HT-29 (cell line): ENCODE measurements at regions not wholly inside any gene's neighbourhood (a gene's known extent, or its start where the extent isn't known, plus 50 kb on each side); places are given as distances from the start of the nearest gene placed in this dataset.

Experiments
- DNase-seq: peaks from one replicate; pipeline ENCODE4 v3.0.0-alpha.2; 2015; ENCODE audit warnings: low spot score

GRCh38 chr3:168325684-168326083 lies 230.0 kb upstream of the GOLIM4 start:
- DNase-seq = no peak

- DNase-seq = no peak
Observed at GRCh38 chr3:168322941-168323340, 227.2 kb upstream of the GOLIM4 start.

- DNase-seq = no peak
Observed at GRCh38 chr3:168314166-168314565, 218.4 kb upstream of the GOLIM4 start.

- no peak for DNase-seq
Observed at GRCh38 chr3:168312984-168313383, 217.3 kb upstream of the GOLIM4 start.

- DNase-seq = no peak
Observed at GRCh38 chr3:168307893-168308292, 212.2 kb upstream of the GOLIM4 start.

- DNase-seq = no peak
Observed at GRCh38 chr3:168295027-168295426, 199.3 kb upstream of the GOLIM4 start.

- DNase-seq = no peak
Observed at GRCh38 chr3:168292296-168292695, 196.6 kb upstream of the GOLIM4 start.

- no peak for DNase-seq
Observed at GRCh38 chr3:168289471-168290008, 193.8 kb upstream of the GOLIM4 start.

GRCh38 chr3:168288511-168289401 lies 193.0 kb upstream of the GOLIM4 start:
- DNase-seq = no peak

GRCh38 chr3:168285506-168285905 lies 189.8 kb upstream of the GOLIM4 start:
- no peak for DNase-seq

- DNase-seq = no peak
Observed at GRCh38 chr3:168284728-168285127, 189.0 kb upstream of the GOLIM4 start.

GRCh38 chr3:168275662-168276061 lies 179.9 kb upstream of the GOLIM4 start:
- DNase-seq = no peak

GRCh38 chr3:168273917-168274316 lies 178.2 kb upstream of the GOLIM4 start:
- no peak for DNase-seq

- DNase-seq = no peak
Observed at GRCh38 chr3:168273036-168273435, 177.3 kb upstream of the GOLIM4 start.

GRCh38 chr3:168272343-168272985 lies 176.7 kb upstream of the GOLIM4 start:
- DNase-seq = no peak

- DNase-seq = no peak
Observed at GRCh38 chr3:168271932-168272331, 176.2 kb upstream of the GOLIM4 start.

- DNase-seq = no peak
Observed at GRCh38 chr3:168269001-168269400, 173.3 kb upstream of the GOLIM4 start.

- DNase-seq = no peak
Observed at GRCh38 chr3:168267179-168267578, 171.5 kb upstream of the GOLIM4 start.

GRCh38 chr3:168266335-168266734 lies 170.6 kb upstream of the GOLIM4 start:
- no peak for DNase-seq

GRCh38 chr3:168262887-168263286 lies 167.2 kb upstream of the GOLIM4 start:
- DNase-seq = no peak

- DNase-seq = no peak
Observed at GRCh38 chr3:168260859-168261258, 165.1 kb upstream of the GOLIM4 start.

- no peak for DNase-seq
Observed at GRCh38 chr3:168251371-168251770, 155.6 kb upstream of the GOLIM4 start.

GRCh38 chr3:168250415-168250861 lies 154.7 kb upstream of the GOLIM4 start:
- DNase-seq = no peak
